ENCODE measurements at regions not wholly inside any gene's neighbourhood (a gene's known extent, or its start where the extent isn't known, plus 50 kb on each side); places are given as distances from the start of the nearest gene placed in this dataset.

- no peak for DNase-seq (ENCODE audit: low read depth)
Measured at GRCh38 chr5:68479524-68479923, 264.0 kb downstream of the PIK3R1 start.

DNA sequence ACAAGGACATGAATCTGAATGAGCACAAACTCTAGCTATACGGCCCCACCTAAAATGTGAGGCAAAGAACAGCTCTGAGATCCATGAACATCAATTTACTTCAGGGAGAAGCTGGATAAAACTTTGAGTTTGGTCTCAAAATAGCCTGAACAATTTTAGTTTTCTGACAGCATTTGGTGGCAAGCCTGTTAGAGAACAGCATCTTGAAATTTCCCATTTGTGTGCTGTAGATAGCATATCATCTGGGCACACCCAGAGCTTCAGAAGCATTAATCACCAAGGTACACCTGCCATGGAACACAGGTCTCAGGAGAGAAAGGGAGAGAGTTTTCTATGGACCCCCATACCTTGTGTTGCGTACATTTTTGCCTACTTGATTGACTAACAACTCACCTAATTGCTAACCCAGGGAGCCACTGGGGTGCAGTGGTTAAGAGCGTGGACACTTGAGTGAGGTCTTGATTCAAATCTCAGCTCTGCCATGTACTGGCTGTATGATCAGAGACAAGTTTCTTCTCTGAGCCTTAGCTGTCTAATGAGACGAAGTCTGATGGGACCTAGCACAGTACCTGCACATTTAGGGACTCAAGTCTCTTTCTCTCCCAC lies 264.9 kb downstream of the PIK3R1 start:
- no peak for DNase-seq (ENCODE audit: low read depth)

DNA sequence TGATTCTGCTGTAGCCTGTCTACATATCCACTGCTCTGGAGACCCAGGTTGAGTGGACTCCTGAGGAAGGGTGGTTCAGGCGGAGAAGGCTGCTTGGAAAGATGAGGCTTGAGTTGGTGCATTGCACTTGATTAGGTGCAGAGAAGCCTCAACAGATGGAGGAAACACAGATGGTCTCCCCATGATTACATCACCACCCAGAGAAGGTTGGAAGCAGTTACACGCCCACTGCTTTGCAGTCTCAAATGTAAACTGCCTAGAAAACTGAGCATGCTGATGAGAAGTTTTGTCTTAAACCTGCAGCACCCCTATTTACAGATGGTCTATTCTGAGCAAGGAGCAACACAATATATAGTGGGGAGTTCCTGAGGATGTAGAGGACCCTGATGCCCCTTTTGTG lies 266.6 kb downstream of the PIK3R1 start:
- no peak for DNase-seq (ENCODE audit: low read depth)

DNA sequence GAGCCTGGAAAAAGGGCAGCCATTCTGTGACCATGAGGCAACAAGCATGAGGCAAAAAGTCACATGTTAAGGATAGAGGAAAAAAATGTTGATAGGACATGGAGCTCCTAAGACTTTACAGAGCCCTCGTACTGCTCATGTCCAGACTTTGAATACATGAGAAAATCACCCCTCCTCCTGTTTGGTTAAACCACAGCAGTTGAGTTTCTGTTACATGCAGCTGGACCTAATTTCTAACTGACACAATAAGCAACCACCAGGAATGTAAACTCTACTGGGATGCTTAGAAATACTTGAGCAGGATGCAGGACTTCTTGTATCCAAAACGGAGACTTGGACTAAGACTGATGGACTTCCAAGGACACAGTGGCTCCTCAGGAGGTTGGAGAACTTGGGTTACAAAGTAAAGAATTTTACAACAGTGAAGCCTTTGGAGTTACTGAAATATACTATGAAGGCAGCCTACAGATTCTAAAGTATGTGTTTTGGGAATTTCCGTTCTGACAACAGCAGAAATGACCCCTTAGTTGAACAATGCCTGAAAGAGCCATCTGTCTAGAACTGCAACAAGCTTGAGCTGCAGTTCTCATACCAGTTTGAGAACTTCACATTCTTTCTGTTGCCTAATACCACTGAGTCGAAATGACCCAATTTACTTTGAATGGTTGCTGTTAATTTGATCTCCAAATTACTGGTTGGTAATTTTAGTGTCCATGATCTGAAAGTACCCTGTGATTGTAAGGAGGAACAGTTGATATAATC lies 268.9 kb downstream of the PIK3R1 start:
- no peak for DNase-seq (ENCODE audit: low read depth)

DNA sequence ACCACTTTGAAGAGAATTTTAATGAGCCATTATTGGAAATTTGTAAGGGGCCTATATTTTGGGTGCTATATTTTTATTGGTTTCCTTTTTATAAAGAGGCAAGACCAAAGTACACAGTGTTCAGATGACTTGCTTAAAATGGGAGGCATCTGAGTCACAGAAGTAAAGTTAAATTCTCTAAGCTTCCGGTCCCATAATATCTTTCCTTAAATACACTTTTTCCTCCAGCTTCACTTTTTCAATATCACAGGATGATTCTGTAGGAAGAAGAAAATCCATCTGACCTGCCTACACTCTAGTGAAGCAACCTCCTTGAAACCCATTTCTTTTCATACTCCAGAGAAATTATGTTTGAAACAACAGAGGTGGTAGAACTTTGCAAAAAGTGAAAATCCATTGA lies 274.0 kb downstream of the PIK3R1 start:
- DNase-seq (ENCODE audit: low read depth) = no peak

GRCh38 chr5:68490406-68490805 lies 274.9 kb downstream of the PIK3R1 start:
- no peak for DNase-seq (ENCODE audit: low read depth)

DNA sequence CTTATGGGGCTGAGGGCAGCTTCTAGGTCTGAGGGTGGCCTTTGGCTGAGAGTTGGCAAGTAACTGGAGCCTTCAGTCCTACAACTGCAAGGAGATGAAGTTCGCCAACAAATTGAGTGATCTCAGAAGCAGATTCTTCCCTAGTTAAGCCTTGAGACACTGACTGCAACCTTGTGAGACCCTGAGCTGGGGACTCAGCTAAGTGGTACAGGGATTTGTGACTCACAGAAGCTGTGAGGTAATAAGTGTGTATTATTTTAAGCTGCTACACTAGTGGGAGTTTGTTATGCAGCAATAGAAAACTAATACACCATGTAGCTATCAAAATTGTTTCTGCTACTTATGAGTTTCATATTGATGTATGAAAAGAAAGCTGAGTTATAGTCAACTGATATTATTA lies 279.2 kb downstream of the PIK3R1 start:
- no peak for DNase-seq (ENCODE audit: low read depth)

GRCh38 chr5:68499987-68500386 lies 284.4 kb downstream of the PIK3R1 start:
- DNase-seq (ENCODE audit: low read depth) = no peak

DNA sequence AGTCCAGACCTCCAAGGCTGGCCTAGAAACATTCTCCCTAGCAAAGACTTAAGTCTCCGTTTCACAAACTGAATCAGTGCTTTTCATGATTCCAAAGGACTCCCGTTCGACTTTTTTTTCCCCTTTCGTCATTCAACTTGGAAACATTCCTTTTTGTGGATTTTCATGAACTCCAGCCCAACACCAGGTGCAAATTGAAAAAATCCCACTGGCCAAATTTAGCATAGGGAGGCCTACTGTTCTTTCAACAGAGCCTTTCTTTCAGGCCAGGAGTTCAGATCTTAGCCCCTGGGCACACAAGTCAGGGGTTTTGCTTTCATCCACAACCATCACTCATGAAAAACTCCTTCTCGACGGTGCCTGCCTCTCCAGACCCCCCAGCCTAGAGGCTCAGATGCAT lies 285.3 kb downstream of the PIK3R1 start:
- no peak for DNase-seq (ENCODE audit: low read depth)

DNA sequence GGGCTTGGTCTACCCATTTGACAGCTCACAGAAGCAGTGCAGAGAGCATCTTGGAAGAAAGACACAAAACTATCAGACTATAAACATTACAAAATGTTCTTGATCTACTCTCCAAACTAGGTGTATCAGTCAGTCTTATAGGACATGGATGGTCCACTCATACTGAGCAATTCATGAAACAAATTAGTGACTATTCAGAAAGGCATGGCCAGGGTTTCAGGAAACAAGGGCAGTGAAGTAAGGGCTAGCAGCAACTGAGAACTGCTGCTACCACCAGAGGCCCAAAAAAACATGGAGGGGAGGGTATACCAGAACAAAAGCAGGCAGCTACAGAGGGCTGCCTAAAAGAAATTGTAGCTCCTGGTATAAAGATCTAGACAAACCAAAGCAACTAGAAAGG lies 287.0 kb downstream of the PIK3R1 start:
- DNase-seq (ENCODE audit: low read depth) = no peak

- DNase-seq (ENCODE audit: low read depth) = no peak
Measured at GRCh38 chr5:68504306-68504705, 288.8 kb downstream of the PIK3R1 start.

- no peak for DNase-seq (ENCODE audit: low read depth)
Measured at GRCh38 chr5:68505917-68506860, 290.6 kb downstream of the PIK3R1 start.

DNA sequence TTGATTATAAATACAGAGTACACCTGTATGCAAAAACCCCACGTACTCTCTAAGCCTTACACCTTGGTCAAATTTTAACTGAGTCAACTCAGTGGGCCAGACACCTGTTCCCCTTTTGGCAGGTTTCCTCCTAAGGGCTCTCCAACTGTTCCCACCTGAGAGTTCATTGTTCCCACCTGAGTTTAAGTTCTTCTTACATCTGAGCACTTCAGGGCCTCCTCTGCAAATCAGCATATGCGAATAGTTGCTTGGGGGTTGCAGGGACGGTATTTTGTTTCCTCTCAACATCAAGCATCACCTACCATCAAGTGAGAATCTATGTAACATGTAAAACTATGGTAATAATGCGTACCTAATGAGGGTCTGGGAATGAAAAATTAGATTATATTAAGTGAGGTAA lies 300.0 kb downstream of the PIK3R1 start:
- no peak for DNase-seq (ENCODE audit: low read depth)

- DNase-seq (ENCODE audit: low read depth) = no peak
Measured at GRCh38 chr5:68518286-68518685, 302.7 kb downstream of the PIK3R1 start.

GRCh38 chr5:68519143-68519542 lies 303.6 kb downstream of the PIK3R1 start:
- no peak for DNase-seq (ENCODE audit: low read depth)

DNA sequence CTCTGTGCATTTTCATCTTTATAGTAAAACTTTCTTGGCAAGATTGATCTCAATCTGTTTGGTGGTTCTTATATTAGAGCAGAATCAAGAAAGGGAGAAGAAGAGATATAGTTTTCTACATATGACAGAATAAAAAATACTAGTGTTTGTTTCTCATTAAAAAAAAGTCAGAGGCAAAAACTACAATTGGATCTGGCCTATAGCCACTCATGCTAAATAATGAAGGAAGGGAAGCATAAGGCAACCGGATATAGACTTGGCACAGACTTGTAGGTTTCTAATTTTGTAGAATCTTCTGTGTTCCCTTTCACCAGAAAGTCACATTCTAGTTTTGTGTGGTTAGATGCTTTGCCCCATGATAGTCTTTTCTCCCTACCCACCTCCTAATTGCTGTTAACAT lies 306.2 kb downstream of the PIK3R1 start:
- DNase-seq (ENCODE audit: low read depth) = no peak

DNA sequence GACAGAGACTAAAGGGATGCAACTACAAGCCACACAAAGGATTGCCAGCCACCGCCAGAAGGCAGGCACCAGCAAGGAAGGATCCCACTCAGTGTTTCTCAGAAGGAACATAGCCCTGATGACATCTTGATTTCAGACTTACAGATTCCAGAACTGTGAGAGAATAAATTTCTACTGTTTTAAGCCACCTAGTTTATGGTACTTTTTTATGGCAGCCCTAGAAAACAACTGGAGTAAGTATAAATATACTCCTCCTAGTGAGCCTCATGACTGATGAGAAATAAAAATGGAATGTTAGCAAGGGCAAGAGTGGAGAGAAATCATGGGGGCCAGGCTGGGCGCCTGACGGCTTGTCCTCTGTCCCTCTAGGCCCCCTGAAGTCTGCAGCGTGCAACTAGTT lies 307.3 kb downstream of the PIK3R1 start:
- no peak for DNase-seq (ENCODE audit: low read depth)

GRCh38 chr5:68528821-68529273 lies 313.3 kb downstream of the PIK3R1 start:
- DNase-seq (ENCODE audit: low read depth) = no peak

DNA sequence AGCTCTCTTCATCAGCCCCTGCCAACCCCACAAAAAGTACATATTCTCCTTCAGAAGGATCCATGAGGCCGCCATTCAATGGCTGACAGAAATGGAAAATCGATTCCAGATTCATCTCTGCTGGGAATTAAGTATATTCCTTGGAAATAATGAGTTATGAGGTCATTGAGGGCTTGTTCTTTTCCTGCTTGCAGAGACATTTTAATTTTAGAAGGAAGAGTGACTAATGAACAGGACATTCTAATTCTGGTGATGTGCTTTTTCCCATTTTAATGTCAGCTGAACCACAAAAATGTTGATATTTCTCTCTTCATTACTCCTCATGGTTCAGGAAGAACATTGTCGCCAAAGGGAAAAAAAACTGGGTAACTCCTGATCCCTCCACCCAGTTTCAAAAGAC lies 314.0 kb downstream of the PIK3R1 start:
- no peak for DNase-seq (ENCODE audit: low read depth)

GRCh38 chr5:68531970-68532369 lies 316.4 kb downstream of the PIK3R1 start:
- DNase-seq (ENCODE audit: low read depth) = no peak

- no peak for DNase-seq (ENCODE audit: low read depth)
Measured at GRCh38 chr5:68533051-68533450, 317.5 kb downstream of the PIK3R1 start.

DNA sequence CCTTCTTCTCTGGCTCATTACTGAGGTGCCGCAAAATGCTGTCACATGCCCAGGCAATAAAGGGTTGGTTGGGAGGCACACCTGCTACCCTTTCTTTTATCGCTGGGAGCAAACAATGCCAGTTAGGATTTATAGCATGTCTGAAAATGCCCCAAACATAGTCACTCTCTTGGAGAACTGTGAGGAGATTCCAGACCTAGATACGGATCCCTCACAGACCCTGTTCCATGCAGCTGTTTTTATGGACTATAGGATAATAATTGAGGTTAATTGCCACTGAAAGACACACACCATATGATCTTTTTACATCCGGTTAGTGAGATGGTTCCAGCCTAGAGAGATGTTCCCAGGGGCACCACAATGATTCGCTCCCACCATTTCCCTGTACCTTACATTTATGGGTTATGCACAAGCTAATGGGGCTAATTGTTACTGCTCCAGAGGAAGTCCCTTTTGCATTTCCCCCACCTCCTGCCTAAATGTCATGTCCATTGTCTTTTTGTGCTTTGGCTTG lies 318.1 kb downstream of the PIK3R1 start:
- no peak for DNase-seq (ENCODE audit: low read depth)
